HG03103 (cell line): ENCODE measurements at regions not wholly inside any gene's neighbourhood (a gene's known extent, or its start where the extent isn't known, plus 50 kb on each side); places are given as distances from the start of the nearest gene placed in this dataset.
"Not testable (repeated sequence)": the region's sequence is repeated elsewhere in the genome, so short reads cannot be mapped to it uniquely, and the experiment has no call there.

ENCODE experiments used
- ATAC-seq: cut with Tn5 transposase; IDR thresholded peaks from one replicate; pipeline ENCODE4 v1.9.1; 2021; ENCODE audit warnings: low read depth; ENCODE audit not compliant: unreplicated experiment

GRCh38 chr3:5035113-5035512, 55.9 kb downstream of the BHLHE40 start:
- ATAC-seq = no peak

DNA sequence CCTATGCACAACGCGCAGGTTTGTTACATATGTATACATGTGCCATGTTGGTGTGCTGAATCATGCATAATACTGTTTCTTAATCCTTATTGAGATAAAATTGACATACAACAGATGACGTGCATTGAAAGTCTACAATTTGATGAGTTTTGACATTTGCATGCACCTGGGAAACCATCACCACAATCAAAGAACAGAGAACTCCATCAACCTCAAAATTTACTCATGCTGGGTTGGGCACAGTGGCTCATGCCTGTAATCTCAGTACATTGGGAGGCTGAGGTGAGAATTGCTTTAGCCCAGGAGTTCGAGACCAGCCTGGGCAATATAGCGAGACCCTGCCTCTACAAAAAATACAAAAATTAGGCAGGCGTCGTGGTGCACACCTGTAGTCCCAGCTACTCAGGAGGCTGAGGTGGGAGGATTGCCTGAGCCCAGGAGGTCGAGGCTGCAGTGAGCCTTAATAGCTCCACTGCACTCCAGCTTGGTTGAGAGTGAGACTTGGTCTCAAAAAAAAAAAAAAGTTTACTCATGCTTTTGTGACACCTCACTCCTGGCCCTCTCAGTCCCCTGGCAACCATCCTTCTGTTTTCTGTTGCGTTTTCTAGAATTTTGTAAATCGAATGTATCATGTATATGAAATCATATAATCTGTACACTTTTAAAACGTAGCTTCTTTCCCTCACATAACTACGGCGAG, 56.6 kb downstream of the BHLHE40 start:
- no peak for ATAC-seq

DNA sequence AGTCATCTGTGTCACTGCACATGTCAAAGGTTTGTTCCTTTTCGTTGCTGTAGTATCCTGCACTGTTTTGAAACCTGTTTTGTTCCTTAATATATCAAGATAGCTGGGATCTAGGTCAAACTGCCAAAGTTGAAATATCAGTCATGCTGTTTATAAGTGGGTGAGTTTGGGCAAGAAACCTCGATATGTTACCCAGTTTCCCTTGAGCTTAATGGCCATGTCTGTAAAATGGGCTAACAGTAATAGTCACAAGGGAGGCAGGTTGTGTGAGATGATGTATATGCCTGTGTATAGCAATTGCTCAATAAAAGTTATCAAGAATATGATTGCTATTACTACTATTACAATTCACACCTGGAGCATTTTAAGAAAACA, 57.1 kb downstream of the BHLHE40 start:
- no peak for ATAC-seq

GRCh38 chr3:5036858-5037257, 57.6 kb downstream of the BHLHE40 start:
- no peak for ATAC-seq

DNA sequence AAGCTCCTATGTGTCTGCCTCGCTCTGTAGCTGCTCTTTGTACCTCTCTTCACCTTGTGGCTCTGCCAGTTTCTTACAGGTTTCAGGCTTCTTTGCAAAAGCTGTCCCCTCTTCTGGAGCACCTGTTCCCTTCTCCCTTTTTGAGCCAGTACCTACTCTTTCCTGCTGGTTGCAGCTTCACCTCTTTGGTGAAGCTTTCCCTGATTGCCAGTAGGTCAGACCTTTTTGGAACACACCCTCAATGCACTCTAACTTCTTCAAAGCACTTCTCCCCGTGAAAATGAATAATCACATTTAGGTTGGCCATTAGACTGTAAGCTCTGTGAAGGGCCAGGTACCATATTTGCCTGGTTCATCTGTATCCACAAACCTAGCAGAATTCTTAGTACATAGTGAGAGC, 60.3 kb downstream of the BHLHE40 start:
- ATAC-seq = no peak

DNA sequence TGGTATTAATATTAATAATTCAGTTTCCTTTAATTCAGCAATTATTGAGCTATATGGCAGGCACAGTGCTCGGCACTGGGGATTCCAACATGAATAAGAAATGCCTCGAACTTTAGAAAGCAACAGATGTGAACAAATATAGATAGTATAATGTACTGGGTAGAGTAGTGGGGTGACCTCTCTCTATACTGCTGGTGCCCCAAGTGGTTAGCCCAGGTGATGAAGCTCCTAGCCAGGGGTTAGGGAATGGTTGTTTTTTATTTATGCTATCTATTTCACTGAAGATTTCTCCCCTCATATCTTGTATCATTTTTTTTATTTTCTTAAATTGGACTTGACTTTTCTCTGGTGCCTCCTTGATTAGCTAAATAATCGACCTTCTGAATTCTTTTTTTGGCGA, 62.1 kb downstream of the BHLHE40 start:
- ATAC-seq = no peak

- no peak for ATAC-seq
Measured at GRCh38 chr3:5045961-5046360, 66.7 kb downstream of the BHLHE40 start.

DNA sequence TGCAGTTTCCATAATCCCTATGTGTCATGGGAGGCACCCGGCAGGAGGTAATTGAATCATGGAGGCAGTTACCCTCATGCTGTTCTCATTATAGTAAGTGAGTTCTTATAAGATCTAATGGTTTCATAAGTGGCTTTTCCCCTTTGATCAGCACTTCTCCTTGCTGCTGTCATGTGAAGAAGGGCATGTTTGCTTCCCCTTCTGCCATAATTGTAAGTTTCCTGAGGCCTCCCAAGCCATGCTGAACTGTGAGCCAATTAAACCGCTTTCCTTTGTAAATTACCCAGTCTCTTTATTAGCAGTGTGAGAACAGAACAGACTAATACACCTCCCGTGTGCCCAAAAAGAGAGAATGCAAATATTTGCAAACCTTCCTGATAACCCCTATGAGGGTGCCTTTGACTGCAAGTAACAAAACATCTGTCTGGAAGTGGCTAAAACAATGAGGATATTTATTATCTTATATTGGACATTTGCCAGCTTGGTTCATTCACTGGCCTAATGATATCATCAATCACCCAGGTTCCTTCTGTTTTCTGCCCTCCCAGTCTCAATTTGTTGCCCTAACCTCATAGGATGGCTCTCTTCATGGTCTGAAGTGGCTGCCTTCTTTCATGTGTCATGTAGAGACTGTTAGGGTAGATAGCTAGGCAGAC, 68.7 kb downstream of the BHLHE40 start:
- ATAC-seq = no peak

DNA sequence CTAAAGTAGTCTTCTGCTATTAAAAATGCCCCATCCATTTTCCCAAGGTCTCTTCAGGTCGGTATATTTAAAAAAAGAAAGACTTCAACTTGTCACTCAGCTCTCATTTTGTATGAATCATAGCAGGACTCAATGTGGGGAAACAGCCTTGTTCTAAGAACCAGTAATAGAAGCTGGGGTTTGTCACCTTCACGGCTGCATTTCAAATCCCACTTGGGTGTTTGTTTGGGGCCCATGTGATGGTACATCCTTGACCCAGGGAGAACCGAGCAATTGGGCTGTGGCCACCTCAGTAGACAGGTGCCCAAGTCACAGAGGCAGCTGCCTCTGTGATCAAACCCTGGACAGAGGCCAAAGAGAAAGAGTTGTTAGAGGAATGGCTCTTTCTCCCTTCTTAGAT, 70.3 kb upstream of the ARL8B start:
- ATAC-seq = no peak

DNA sequence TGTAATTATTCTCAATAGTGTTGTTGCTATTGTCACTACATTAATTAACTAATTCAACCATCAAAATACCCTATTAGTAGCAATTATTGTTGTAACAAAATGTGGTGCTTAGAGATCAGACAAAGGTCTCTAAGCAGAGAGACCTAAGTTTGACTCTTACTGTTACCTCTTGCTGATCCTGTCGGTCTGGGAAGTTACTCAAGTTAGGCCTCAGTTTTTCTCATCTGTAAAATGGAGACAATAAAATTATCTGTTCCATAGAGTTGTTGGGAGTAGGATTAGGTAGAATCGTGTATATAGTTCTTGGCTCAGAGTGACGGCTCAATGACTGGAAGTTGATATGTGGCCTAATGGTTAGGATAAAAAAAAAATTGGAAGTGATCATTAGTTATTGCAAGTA, 69.8 kb upstream of the ARL8B start:
- no peak for ATAC-seq

DNA sequence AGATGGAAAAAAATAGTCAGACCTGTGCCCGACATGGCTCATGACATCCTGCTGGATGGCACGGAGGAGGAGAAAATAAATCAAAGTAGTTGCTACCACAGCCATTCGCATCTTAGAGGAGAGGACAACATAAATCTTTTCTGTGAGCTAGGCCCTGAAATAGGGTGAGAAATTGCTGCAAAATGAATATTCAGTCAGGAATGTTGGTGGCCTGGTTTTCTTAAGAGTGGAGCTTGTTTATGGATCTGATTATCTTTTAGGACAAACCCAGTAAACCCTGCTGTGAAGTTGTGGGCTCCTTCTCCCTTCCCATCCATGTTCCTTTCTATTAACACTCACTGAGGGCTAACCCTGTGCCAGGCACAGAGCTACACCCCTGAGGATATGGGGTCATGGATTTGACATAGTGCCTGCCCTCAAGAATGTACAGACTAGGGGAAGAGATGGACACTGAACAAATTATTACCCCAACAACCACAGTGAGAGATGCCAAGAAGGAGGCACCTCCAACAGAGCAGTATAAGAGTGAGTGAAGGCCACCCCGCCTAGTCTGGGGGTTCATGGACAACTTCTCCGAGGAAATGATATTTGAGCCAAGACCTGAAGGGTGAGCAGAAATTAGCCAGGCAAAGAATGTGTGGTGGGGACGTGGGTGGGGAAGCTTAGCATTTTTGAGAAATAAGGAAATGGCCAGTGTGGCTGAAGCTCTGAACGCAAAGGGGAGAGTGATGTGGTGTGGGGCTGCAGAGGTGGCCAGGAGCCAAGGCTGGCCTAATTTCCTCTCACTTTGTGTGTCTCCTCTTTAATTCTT, 68.9 kb upstream of the ARL8B start:
- no peak for ATAC-seq

DNA sequence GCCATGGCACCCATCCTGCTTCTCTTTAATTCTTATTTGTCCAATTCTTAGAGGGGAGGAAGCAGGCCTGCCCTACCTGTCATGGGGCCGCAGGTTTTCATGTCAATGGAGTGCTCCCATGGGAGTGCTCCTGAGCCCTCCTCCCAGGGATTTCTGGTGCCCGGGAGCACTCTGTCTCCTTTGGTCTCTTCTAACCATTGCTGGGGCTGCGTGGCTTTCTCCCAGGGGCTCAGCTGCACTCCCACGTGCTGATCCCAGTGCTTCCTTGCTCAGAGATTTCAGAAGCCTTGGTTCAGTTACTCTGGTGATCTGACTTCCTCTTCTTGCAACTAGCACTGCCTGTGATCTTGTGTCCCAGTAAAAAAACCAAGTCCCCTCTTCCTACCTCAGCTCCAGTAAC, 68.0 kb upstream of the ARL8B start:
- ATAC-seq = no peak

DNA sequence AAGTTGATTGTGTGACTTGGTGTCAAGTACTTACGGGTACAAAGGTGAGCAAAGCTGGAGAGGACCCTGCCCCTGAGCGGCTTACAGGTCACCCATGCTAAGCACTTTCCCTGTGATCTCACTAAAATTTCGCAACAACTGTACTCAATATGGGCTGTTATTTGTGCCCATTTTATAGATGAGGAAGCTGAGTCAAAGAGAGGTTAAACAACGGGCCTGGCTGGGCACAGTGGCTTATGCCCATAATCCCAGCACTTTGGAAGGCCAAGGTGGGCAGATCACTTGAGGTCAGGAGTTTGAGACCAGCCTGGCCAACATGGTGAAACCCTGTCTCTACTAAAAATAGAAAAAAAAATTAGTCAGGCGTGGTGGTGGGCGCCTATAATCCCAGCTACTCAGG, 67.5 kb upstream of the ARL8B start:
- not testable (repeated sequence) for ATAC-seq

GRCh38 chr3:5055357-5056110, 66.6 kb upstream of the ARL8B start:
- ATAC-seq = no peak

DNA sequence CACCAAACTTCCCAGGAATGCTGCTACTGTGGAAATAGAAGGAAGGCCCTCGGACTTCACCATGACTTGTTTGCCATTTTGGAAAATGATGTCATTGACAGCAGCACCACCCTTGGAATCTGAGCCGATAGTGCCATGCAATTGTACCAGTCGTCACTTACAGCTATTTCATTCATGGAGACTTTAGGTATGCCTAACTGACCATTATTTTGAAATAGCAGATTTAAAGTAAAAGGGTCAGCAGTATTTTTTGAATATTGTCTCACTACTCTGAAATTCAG, 66.0 kb upstream of the ARL8B start:
- no peak for ATAC-seq

- no peak for ATAC-seq
Measured at GRCh38 chr3:5057272-5057671, 64.8 kb upstream of the ARL8B start.

GRCh38 chr3:5057857-5058324, 64.2 kb upstream of the ARL8B start:
- ATAC-seq = peak; percentile 90

- no peak for ATAC-seq
Measured at GRCh38 chr3:5058471-5058951, 63.6 kb upstream of the ARL8B start.

GRCh38 chr3:5059782-5060181, 62.3 kb upstream of the ARL8B start:
- ATAC-seq = no peak

- ATAC-seq = no peak
Measured at GRCh38 chr3:5061218-5061569, 60.9 kb upstream of the ARL8B start.

- no peak for ATAC-seq
Measured at GRCh38 chr3:5063724-5064123, 58.4 kb upstream of the ARL8B start.
